ENCODE measurements at regions not wholly inside any gene's neighbourhood (a gene's known extent, or its start where the extent isn't known, plus 50 kb on each side); places are given as distances from the start of the nearest gene placed in this dataset.

GRCh38 chr4:22903913-22904312 lies 211.2 kb downstream of the GBA3 start:
- TF ChIP-seq, protein P1, sequence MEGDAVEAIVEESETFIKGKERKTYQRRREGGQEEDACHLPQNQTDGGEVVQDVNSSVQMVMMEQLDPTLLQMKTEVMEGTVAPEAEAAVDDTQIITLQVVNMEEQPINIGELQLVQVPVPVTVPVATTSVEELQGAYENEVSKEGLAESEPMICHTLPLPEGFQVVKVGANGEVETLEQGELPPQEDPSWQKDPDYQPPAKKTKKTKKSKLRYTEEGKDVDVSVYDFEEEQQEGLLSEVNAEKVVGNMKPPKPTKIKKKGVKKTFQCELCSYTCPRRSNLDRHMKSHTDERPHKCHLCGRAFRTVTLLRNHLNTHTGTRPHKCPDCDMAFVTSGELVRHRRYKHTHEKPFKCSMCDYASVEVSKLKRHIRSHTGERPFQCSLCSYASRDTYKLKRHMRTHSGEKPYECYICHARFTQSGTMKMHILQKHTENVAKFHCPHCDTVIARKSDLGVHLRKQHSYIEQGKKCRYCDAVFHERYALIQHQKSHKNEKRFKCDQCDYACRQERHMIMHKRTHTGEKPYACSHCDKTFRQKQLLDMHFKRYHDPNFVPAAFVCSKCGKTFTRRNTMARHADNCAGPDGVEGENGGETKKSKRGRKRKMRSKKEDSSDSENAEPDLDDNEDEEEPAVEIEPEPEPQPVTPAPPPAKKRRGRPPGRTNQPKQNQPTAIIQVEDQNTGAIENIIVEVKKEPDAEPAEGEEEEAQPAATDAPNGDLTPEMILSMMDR (IDR thresholded peaks at IDR 0.05): no peak
- no peak for TF ChIP-seq POLR2A (IDR thresholded peaks at IDR 0.05)
